ENCODE measurements at regions not wholly inside any gene's neighbourhood (a gene's known extent, or its start where the extent isn't known, plus 50 kb on each side); places are given as distances from the start of the nearest gene placed in this dataset.

DNA sequence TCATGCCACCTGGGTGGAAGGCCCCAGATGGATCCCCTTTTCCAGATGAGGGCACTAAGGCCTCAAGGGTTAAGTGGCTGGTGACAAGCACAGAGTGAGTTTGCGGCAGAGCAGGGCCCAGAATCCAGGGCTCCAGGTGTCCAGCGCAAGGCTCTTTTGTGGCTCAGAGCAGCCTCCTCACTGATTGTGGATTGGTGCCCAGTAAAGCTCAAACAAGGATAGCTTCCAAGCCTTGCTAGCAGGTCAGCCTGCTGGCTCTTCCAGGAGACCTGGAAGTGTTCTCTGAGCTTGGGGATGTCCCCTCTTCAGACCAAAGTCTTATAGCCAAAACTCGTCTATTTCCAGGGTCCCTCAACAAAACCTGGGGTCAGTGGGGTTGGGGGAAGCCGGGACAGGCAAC is 167.6 kb upstream of the SYT13 start:
- DNase-seq (ENCODE audit: low read depth in 1 of 2, low spot score in 1 of 2) (no peak), FAIRE-seq (no peak), ATAC-seq (no peak)
- no peak overlapping the region for H3K4me2 ChIP-seq
- 0% methylated on average over 1 of the region's 4 CpGs for WGBS (ENCODE audit: missing lambda C conversion rate)
- CTCF ChIA-PET, result interaction anchor here (0.6 to 3.5 kb wide), 3 partner anchors 11 to 122 kb away, joined by 3 to 15 read pairs (median 5); no protein-coding TSS in a partner anchor
- H3K27ac ChIP-seq, result no peak overlapping the region
- H3K4me1 ChIP-seq, result no peaks in the 10 kb centered on the region
- H3K4me3 ChIP-seq, result no peak overlapping the region
- POLR2A ChIA-PET, result no interaction called here
- TF ChIP-seq, protein P1, sequence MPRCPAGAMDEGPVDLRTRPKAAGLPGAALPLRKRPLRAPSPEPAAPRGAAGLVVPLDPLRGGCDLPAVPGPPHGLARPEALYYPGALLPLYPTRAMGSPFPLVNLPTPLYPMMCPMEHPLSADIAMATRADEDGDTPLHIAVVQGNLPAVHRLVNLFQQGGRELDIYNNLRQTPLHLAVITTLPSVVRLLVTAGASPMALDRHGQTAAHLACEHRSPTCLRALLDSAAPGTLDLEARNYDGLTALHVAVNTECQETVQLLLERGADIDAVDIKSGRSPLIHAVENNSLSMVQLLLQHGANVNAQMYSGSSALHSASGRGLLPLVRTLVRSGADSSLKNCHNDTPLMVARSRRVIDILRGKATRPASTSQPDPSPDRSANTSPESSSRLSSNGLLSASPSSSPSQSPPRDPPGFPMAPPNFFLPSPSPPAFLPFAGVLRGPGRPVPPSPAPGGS (IDR thresholded peaks at IDR 0.05), result no peak
- TF ChIP-seq, protein P2, sequence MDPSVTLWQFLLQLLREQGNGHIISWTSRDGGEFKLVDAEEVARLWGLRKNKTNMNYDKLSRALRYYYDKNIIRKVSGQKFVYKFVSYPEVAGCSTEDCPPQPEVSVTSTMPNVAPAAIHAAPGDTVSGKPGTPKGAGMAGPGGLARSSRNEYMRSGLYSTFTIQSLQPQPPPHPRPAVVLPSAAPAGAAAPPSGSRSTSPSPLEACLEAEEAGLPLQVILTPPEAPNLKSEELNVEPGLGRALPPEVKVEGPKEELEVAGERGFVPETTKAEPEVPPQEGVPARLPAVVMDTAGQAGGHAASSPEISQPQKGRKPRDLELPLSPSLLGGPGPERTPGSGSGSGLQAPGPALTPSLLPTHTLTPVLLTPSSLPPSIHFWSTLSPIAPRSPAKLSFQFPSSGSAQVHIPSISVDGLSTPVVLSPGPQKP (IDR thresholded peaks at IDR 0.05; ENCODE audit: low read depth, low read length), result no peak
- TF ChIP-seq, protein P3, sequence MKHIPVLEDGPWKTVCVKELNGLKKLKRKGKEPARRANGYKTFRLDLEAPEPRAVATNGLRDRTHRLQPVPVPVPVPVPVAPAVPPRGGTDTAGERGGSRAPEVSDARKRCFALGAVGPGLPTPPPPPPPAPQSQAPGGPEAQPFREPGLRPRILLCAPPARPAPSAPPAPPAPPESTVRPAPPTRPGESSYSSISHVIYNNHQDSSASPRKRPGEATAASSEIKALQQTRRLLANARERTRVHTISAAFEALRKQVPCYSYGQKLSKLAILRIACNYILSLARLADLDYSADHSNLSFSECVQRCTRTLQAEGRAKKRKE (CRISPR knock-in tag; IDR thresholded peaks at IDR 0.05; ENCODE audit: low read depth), result no peak
- TF ChIP-seq JUN (IDR thresholded peaks at IDR 0.05) (no peak), MYC (IDR thresholded peaks at IDR 0.05; ENCODE audit: borderline replicate concordance, low read length) (no peak), BHLHE40 (IDR thresholded peaks at IDR 0.05; ENCODE audit: low read depth, low read length) (no peak), HOXB13 (CRISPR knock-in tag; IDR thresholded peaks at IDR 0.05; ENCODE audit: low read depth) (no peak)
- TF ChIP-seq, protein P4, sequence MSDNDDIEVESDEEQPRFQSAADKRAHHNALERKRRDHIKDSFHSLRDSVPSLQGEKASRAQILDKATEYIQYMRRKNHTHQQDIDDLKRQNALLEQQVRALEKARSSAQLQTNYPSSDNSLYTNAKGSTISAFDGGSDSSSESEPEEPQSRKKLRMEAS (IDR thresholded peaks at IDR 0.05), result no peak
- no peaks in the 10 kb centered on the region for H3K9me3 ChIP-seq

DNA sequence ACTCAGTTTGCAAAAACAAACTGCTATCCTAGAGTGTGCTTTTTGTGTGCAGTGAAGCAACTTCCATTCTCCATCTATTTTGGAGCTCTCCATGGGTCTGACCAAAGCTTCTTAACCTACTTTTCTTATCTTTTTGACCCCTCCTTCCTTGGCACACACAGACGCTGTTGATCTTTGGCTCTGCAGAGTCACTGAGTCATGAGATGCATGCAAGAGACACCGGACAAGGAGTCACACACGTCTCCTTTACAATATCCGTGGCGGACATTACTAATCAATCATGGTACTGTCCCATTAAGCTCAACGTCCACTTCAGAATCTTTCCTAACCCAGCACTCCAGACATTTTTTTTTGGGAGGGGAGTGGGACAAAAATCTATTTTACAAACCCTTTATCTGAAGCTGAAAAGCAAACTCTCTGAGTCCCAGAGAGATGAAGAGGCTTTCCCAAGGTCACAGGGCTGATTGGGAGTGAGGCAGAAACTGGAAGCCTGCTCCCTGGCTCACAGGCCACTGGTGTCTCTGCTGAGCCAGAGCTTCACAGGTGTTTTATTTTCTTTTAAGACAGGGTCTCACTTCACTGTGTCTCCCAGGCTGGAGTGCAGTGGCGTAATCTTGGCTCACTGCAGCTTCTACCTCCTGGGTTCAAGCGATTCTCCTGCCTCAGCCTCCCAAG is 165.8 kb upstream of the SYT13 start:
- Histone ChIP-seq H3K4me1 (no peaks in the 10 kb centered on the region), H3K9me3 (no peaks in the 10 kb centered on the region), H3K4me2 (no peak overlapping the region), H3K27ac (no peak overlapping the region), H3K4me3 (no peak overlapping the region)
- 14% methylated on average over 8 of the region's 8 CpGs for WGBS (ENCODE audit: missing lambda C conversion rate)
- TF ChIP-seq CHD4 (IDR thresholded peaks at IDR 0.05; ENCODE audit: borderline replicate concordance), result no peak
- TF ChIP-seq, protein P5, sequence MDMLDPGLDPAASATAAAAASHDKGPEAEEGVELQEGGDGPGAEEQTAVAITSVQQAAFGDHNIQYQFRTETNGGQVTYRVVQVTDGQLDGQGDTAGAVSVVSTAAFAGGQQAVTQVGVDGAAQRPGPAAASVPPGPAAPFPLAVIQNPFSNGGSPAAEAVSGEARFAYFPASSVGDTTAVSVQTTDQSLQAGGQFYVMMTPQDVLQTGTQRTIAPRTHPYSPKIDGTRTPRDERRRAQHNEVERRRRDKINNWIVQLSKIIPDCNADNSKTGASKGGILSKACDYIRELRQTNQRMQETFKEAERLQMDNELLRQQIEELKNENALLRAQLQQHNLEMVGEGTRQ (IDR thresholded peaks at IDR 0.05), result no peak
- no peak for TF ChIP-seq HEYL (CRISPR knock-in tag; IDR thresholded peaks at IDR 0.05)
- no peak for TF ChIP-seq TFCP2L1 (CRISPR knock-in tag; IDR thresholded peaks at IDR 0.05)
- TF ChIP-seq EHMT2 (IDR thresholded peaks at IDR 0.05; ENCODE audit: low read depth), result no peak
- TF ChIP-seq MAZ (IDR thresholded peaks at IDR 0.05; ENCODE audit: borderline replicate concordance, low read depth, low read length), result no peak
- TF ChIP-seq EP300 (IDR thresholded peaks at IDR 0.05), result no peak
- TF ChIP-seq, protein P6, sequence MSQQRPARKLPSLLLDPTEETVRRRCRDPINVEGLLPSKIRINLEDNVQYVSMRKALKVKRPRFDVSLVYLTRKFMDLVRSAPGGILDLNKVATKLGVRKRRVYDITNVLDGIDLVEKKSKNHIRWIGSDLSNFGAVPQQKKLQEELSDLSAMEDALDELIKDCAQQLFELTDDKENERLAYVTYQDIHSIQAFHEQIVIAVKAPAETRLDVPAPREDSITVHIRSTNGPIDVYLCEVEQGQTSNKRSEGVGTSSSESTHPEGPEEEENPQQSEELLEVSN (IDR thresholded peaks at IDR 0.05; ENCODE audit: borderline replicate concordance, low read depth), result no peak
- TF ChIP-seq CBX2 (IDR thresholded peaks at IDR 0.05; ENCODE audit: borderline replicate concordance, low read depth), result no peak
- TF ChIP-seq POLR2A (IDR thresholded peaks at IDR 0.05; ENCODE audit: low read length), result no peak
- TF ChIP-seq ZSCAN20 (CRISPR knock-in tag; IDR thresholded peaks at IDR 0.05), result no peak
- TF ChIP-seq, protein P7, sequence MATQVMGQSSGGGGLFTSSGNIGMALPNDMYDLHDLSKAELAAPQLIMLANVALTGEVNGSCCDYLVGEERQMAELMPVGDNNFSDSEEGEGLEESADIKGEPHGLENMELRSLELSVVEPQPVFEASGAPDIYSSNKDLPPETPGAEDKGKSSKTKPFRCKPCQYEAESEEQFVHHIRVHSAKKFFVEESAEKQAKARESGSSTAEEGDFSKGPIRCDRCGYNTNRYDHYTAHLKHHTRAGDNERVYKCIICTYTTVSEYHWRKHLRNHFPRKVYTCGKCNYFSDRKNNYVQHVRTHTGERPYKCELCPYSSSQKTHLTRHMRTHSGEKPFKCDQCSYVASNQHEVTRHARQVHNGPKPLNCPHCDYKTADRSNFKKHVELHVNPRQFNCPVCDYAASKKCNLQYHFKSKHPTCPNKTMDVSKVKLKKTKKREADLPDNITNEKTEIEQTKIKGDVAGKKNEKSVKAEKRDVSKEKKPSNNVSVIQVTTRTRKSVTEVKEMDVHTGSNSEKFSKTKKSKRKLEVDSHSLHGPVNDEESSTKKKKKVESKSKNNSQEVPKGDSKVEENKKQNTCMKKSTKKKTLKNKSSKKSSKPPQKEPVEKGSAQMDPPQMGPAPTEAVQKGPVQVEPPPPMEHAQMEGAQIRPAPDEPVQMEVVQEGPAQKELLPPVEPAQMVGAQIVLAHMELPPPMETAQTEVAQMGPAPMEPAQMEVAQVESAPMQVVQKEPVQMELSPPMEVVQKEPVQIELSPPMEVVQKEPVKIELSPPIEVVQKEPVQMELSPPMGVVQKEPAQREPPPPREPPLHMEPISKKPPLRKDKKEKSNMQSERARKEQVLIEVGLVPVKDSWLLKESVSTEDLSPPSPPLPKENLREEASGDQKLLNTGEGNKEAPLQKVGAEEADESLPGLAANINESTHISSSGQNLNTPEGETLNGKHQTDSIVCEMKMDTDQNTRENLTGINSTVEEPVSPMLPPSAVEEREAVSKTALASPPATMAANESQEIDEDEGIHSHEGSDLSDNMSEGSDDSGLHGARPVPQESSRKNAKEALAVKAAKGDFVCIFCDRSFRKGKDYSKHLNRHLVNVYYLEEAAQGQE (IDR thresholded peaks at IDR 0.05), result no peak
- TF ChIP-seq NR3C1 (IDR thresholded peaks at IDR 0.05), result no peak
- TF ChIP-seq, protein P8, sequence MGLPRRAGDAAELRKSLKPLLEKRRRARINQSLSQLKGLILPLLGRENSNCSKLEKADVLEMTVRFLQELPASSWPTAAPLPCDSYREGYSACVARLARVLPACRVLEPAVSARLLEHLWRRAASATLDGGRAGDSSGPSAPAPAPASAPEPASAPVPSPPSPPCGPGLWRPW (IDR thresholded peaks at IDR 0.05), result no peak
- no peak for TF ChIP-seq HOXB13 (CRISPR knock-in tag; IDR thresholded peaks at IDR 0.05; ENCODE audit: low read depth)
- no peak for TF ChIP-seq KDM5A (IDR thresholded peaks at IDR 0.05)
- no peak for TF ChIP-seq EHF (CRISPR knock-in tag; IDR thresholded peaks at IDR 0.05)
- no peak for TF ChIP-seq HOXA7 (CRISPR knock-in tag; IDR thresholded peaks at IDR 0.05)
- no peak for TF ChIP-seq BHLHE40 (IDR thresholded peaks at IDR 0.05; ENCODE audit: low read depth, low read length)
- TF ChIP-seq POLR2AphosphoS2 (conservative IDR thresholded peaks at IDR 0.05; ENCODE audit: low read length), result no peak
- no peak for DNase-seq (ENCODE audit: low read depth in 1 of 2, low spot score in 1 of 2)
- CTCF ChIA-PET, result interaction anchor here (0.8 to 3.5 kb wide), 4 partner anchors 9 to 320 kb away, joined by 3 to 15 read pairs (median 4); no protein-coding TSS in a partner anchor
- POLR2A ChIA-PET, result no interaction called here
- no peak for ATAC-seq
- no peak for FAIRE-seq
